ENCODE measurements at regions not wholly inside any gene's neighbourhood (a gene's known extent, or its start where the extent isn't known, plus 50 kb on each side); places are given as distances from the start of the nearest gene placed in this dataset.

DNA sequence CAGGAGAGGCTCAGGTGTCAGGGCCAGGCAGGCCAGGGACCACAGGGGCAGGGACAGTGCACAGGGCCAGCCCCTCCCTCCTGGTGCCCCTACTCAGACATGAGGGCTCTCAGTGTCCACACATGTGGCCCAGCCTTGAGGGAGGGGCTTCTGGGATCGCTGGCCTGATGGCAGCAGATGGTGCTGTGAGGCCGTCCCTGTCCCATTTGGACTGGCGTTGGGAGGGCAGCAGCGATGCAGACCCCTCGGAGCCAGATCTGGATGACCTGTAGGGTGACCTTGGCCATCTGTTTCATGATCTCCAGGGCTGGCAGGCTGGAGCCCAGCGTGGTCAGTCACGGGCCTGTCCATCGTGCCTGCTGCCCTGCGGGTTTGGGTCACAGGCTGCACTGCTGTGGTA lies 377.6 kb downstream of the TMEM121 start (continued):
- TF ChIP-seq CHD2 (IDR thresholded peaks at IDR 0.05; ENCODE audit: low read length) (no peak), SUZ12 (IDR thresholded peaks at IDR 0.05; ENCODE audit: low read length) (no peak), SIN3A (conservative IDR thresholded peaks at IDR 0.05 in 1 of 2, IDR thresholded peaks at IDR 0.05 in 1 of 2; ENCODE audit: low read depth in 1 of 2, low read length in 2 of 2) (no peak), POU5F1 (IDR thresholded peaks at IDR 0.05; ENCODE audit: low read depth, low read length) (no peak), SIRT6 (IDR thresholded peaks at IDR 0.05; ENCODE audit: low read length) (no peak)

Measured in H1 (cell line).